Skeletal muscle tissue (tissue), 3 donors: ENCODE measurements at regions not wholly inside any gene's neighbourhood (a gene's known extent, or its start where the extent isn't known, plus 50 kb on each side); places are given as distances from the start of the nearest gene placed in this dataset.

Source experiments
- H3K27ac ChIP-seq: one replicate; pipeline ENCODE4 v1.7.0; 2013; ENCODE audit warnings: mild to moderate bottlenecking, low read depth, low read length, inconsistent platforms
- H3K27me3 ChIP-seq, 3 donors: one replicate each; pipeline ENCODE4 v1.7.0; 2013; ENCODE audit warnings: low read length in 3 of 3; ENCODE audit not compliant: control insufficient read depth in 3 of 3, insufficient read depth in 3 of 3
- H3K36me3 ChIP-seq, 3 donors: one replicate each; pipeline ENCODE4 v1.7.0; 2013; ENCODE audit warnings: low read length in 3 of 3; ENCODE audit not compliant: control insufficient read depth in 3 of 3, insufficient read depth in 3 of 3
- H3K4me1 ChIP-seq, 3 donors: one replicate each; pipeline ENCODE4 v1.7.0; 2013; ENCODE audit warnings: low read length in 3 of 3, mild to moderate bottlenecking in 3 of 3; ENCODE audit not compliant: control insufficient read depth in 3 of 3, insufficient read depth in 3 of 3
- H3K4me3 ChIP-seq, 3 donors: one replicate each; pipeline ENCODE4 v1.7.0; 2013; ENCODE audit warnings: low read length in 3 of 3
- H3K9ac ChIP-seq, 3 donors: one replicate each; pipeline ENCODE4 v1.7.0; 2013; ENCODE audit warnings: low read length in 3 of 3, mild to moderate bottlenecking in 3 of 3, moderate library complexity in 2 of 3, low read depth in 1 of 3
- H3K9me3 ChIP-seq, 3 donors: one replicate each; pipeline ENCODE4 v1.7.0; 2013; ENCODE audit warnings: low read length in 3 of 3; ENCODE audit not compliant: control insufficient read depth in 3 of 3
- donor health status: Osteomylitis.

DNA sequence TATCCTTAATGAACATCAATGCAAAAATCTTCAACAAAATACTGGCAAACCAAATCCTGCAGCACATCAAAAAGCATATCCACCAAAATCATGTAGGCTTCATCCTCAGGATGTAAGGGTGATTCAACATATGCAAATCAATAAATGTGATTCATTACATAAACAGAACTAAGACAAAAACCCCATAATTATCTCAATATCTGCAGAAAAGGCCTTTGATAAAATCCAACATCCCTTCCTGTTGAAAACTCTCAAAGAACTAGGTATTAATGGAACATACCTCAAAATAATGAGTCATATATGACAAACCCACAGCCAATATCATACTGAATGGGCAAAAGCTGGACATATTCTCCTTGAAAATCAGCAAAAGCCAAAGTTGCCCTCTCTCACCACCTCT lies 54.6 kb upstream of the DEPDC1 start:
- no peaks in the 10 kb centered on the region for H3K4me1 ChIP-seq
- H3K36me3 ChIP-seq: no peaks in the 10 kb centered on the region
- H3K9ac ChIP-seq: no peak overlapping the region
- no peaks in the 10 kb centered on the region for H3K27me3 ChIP-seq
- no peak overlapping the region for H3K4me3 ChIP-seq
- peaks cover 0 to 5% (median 0%) of the 10 kb centered on the region in 3 donors for H3K9me3 ChIP-seq
- no peak overlapping the region for H3K27ac ChIP-seq

DNA sequence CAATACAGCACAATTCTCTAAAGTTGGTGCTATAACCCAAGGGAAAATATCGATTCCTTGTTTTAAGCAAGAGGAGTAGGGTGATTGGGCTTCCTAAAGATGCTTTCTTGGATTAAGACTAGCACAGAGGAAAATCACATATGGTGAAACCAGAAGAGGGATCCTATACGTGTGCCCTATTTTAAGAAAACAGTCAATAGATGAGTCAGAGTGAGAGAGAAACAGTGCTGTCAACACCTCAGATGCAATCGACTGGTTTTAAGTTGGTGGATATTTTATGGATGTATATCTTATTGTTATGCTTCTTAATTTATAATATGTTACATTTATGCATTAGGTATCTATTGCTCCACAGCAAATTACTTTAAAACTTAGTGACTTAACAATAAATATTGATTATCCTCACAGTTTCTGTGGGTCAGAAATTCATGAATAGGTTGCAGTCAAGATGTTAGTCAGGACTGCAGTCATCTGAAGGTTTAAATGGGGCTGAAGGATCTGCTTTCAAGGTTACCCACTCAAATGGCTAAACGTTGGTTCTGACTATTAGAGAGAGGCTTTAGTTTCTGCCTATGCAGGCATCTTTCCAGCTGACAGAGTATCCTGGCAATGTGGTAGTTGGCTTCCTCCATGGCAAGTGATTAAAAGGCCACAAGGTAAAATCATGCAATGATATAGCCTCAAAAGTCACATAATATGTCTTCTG lies 61.6 kb upstream of the DEPDC1 start:
- H3K4me1 ChIP-seq: no peaks in the 10 kb centered on the region
- no peak overlapping the region for H3K4me3 ChIP-seq
- no peaks in the 10 kb centered on the region for H3K9me3 ChIP-seq
- no peak overlapping the region for H3K27ac ChIP-seq
- no peak overlapping the region for H3K9ac ChIP-seq
- no peaks in the 10 kb centered on the region for H3K27me3 ChIP-seq
- H3K36me3 ChIP-seq: no peaks in the 10 kb centered on the region

DNA sequence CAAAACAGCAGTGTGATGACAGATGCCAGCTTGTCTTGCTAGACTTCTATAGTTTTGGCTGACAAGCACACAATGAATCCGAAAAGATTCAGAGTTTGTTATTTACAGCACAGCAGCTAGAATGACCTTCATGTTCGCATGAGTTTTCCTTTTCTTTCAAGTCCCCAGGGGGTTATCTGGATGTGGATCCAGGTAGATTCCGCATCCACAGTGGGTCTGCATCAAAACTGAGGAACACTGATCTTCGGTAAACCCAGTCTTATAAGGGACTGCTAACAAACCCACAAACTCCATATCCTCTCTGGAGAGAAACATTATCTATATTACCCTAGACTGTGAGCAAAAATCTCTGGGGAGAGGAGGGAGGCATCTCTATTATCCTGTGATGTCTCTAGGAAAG lies 69.0 kb upstream of the DEPDC1 start:
- no peak overlapping the region for H3K4me3 ChIP-seq

DNA sequence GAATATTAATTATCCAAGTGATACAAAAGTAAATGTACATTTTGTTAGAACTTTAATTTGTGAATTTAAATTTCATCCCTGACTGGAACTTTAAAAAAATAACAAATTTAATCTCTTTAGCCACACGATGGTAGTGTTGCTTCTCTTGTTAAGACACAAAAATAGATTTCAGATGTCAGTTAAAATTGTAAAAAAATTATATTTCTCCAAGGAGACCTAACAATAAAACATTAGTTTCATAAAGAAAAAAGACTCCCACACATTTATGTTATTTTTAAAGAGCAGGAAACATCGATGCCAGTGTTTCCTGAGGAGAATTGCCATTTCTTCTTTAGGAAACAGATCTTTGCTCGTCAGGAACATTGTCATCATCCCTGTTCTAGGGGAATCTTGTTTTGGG lies 74.0 kb upstream of the DEPDC1 start:
- no peak overlapping the region for H3K9ac ChIP-seq
- H3K27ac ChIP-seq: no peak overlapping the region
- no peaks in the 10 kb centered on the region for H3K9me3 ChIP-seq
- no peak overlapping the region for H3K4me3 ChIP-seq
- H3K36me3 ChIP-seq: no peaks in the 10 kb centered on the region
- H3K27me3 ChIP-seq: no peaks in the 10 kb centered on the region
- no peaks in the 10 kb centered on the region for H3K4me1 ChIP-seq

More for the DNA sequence above, 69.0 kb upstream of the DEPDC1 start:
- Histone ChIP-seq H3K9me3 (no peaks in the 10 kb centered on the region), H3K27ac (no peak overlapping the region), H3K9ac (no peak overlapping the region), H3K36me3 (no peaks in the 10 kb centered on the region), H3K4me1 (no peaks in the 10 kb centered on the region), H3K27me3 (no peaks in the 10 kb centered on the region)

DNA sequence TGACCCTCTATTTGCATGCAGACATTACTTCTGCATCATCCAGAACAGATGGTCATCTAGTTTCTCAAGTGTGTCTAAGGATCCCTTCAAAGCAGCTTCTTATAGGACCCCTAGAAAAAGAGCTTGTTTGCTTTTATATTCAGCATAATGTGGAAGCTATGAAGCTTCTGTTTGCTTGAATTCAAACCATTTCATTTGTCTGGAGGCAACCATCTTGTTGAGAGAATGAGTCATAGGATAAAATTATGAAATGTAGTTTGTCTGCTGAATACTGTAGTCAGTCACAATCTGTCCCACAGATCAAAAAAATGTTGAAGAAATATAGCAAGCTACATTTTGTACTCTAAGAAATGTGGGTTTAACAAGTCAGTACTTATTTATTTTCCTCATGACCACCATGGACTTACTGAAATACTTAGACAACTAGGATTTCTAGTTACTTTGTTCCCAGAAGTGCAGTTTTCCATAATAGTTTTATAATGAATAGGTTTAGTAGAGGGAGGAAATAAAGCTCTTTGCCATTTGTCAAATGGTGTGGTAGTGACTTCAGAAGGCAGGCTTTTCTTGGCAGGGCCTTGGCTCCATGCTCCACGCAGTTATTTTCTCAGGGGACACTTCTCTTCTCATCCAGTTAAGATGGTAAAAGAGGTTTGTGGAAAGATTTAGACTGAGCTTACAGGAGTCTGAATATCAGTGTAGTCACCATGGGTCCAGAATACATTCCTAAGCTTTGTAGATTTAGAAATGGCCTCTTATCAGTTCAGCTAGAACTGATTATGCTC lies 74.8 kb upstream of the DEPDC1 start:
- no peaks in the 10 kb centered on the region for H3K9me3 ChIP-seq
- H3K4me3 ChIP-seq: no peak overlapping the region
- H3K4me1 ChIP-seq: no peaks in the 10 kb centered on the region
- H3K27me3 ChIP-seq: peaks cover 0 to 2% (median 0%) of the 10 kb centered on the region in 3 donors
- no peak overlapping the region for H3K9ac ChIP-seq
- no peak overlapping the region for H3K27ac ChIP-seq
- H3K36me3 ChIP-seq: no peaks in the 10 kb centered on the region

DNA sequence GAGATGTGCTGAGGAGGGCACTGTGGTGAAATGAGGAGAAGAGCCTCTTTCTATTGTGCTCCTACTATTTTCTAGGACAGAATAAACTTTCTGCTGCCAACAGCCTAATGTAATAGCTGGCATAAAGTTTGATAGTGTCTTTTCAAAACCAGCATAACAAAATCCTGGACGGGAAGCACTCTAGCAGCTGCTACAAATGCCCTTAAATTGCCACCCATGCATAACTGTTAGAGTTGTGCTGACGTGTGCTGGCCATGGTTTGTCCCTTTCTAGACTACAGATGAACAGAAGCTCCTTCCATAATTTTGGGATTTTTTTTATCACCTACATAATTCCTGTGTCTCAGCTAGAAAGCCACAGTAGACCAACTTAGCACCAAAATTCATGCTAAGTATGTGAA lies 88.5 kb upstream of the DEPDC1 start:
- no peak overlapping the region for H3K27ac ChIP-seq
- H3K4me1 ChIP-seq: no peaks in the 10 kb centered on the region
- H3K9me3 ChIP-seq: no peaks in the 10 kb centered on the region
- no peaks in the 10 kb centered on the region for H3K36me3 ChIP-seq
- H3K9ac ChIP-seq: no peak overlapping the region
- no peak overlapping the region for H3K4me3 ChIP-seq
- no peaks in the 10 kb centered on the region for H3K27me3 ChIP-seq

DNA sequence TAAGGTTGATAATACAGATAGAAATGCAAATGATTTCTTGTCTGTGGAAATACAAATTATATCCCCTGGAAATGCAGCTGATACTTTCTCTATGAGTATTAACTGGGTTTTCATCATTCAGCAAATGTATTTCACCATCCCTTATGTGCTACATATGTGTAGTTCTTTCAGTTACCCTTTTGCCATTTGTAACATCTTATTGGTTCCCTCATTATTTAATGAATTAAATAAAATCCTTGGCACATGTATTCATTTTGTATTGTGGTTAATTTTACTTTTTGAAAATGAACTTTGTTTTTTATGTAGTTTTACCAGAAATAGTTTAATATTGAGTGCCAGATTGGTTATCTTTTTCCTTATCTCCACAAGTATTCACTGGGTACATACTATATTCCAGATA lies 89.9 kb upstream of the DEPDC1 start:
- no peaks in the 10 kb centered on the region for H3K9me3 ChIP-seq
- no peaks in the 10 kb centered on the region for H3K36me3 ChIP-seq
- no peaks in the 10 kb centered on the region for H3K4me1 ChIP-seq
- no peak overlapping the region for H3K9ac ChIP-seq
- no peaks in the 10 kb centered on the region for H3K27me3 ChIP-seq
- H3K27ac ChIP-seq: no peak overlapping the region
- no peak overlapping the region for H3K4me3 ChIP-seq

DNA sequence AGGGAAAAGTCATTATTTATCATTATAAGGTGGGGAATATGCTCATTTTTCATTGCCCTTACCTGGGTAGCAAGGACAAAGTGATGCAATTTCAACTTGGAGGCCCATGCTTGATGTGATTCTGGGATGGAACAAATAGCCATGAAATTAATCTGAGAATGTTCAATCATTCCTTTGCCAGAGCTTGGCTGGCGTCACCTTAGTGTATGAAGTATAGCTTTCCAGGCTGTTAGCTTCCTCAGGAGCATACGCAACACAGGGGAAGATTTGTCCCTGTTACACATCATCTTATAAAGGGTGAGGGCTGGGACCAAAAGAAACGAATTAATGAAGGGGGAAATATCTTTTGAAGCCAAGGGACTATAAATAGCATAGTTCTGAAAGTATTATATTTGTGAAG lies 91.4 kb upstream of the DEPDC1 start:
- H3K36me3 ChIP-seq: no peaks in the 10 kb centered on the region
- H3K27me3 ChIP-seq: no peaks in the 10 kb centered on the region
- no peaks in the 10 kb centered on the region for H3K9me3 ChIP-seq
- no peak overlapping the region for H3K9ac ChIP-seq
- H3K4me1 ChIP-seq: no peaks in the 10 kb centered on the region
- H3K27ac ChIP-seq: no peak overlapping the region
- no peak overlapping the region for H3K4me3 ChIP-seq

DNA sequence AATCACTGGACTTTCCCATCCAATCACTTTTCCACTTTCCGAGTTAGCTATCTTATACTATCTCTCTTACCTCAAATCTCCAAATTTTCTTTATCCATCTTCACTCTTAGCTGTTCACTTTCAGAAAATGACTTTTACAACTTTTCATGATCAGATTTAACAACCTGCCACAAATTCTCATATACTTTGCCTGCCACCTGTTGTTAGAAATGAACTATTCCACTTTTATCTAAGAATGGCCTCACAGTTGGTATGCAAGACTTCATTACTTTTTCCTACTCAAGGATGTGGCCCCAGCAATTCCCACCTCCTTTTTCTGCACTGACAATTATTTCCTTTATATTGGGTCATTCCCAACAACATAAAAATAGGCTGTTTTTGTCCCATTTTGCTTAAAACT lies 93.6 kb upstream of the DEPDC1 start:
- Histone ChIP-seq H3K36me3 (no peaks in the 10 kb centered on the region), H3K9ac (no peak overlapping the region), H3K27me3 (no peaks in the 10 kb centered on the region), H3K9me3 (no peaks in the 10 kb centered on the region), H3K27ac (no peak overlapping the region), H3K4me1 (no peaks in the 10 kb centered on the region), H3K4me3 (no peak overlapping the region)

DNA sequence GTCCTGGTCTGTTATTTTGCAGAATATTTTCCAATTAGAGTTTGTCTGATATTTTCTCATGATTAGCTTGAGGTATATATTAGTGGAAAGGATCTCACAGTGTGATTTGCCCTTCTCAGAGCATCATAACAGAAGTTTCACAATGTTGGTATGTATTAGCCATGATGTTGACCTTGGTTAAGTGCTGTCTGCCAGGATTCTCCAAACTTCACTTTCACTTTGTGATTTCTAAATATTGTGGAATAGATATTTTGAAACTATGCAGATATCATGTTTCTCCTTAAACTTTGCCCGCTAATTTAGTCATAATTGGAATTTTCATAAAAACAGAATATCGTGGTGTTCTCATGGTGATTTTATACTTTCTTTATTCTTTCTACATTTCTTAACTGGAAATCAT lies 98.0 kb upstream of the DEPDC1 start:
- no peaks in the 10 kb centered on the region for H3K27me3 ChIP-seq
- no peaks in the 10 kb centered on the region for H3K4me1 ChIP-seq
- no peak overlapping the region for H3K27ac ChIP-seq
- no peaks in the 10 kb centered on the region for H3K9me3 ChIP-seq
- H3K4me3 ChIP-seq: no peak overlapping the region
- H3K9ac ChIP-seq: no peak overlapping the region
- no peaks in the 10 kb centered on the region for H3K36me3 ChIP-seq
